GM21717 (cell line): ENCODE measurements at regions not wholly inside any gene's neighbourhood (a gene's known extent, or its start where the extent isn't known, plus 50 kb on each side); places are given as distances from the start of the nearest gene placed in this dataset.
"Not testable (repeated sequence)": the region's sequence is repeated elsewhere in the genome, so short reads cannot be mapped to it uniquely, and the experiment has no call there.

Source experiments
- ATAC-seq: cut with Tn5 transposase; IDR thresholded peaks from one replicate; pipeline ENCODE4 v1.9.1; 2021; ENCODE audit warnings: mild to moderate bottlenecking, moderate library complexity; ENCODE audit not compliant: unreplicated experiment

- not testable (repeated sequence) for ATAC-seq
Observed at GRCh38 chr16:29246091-29246490, 160.4 kb downstream of the NPIPB11 start.

DNA sequence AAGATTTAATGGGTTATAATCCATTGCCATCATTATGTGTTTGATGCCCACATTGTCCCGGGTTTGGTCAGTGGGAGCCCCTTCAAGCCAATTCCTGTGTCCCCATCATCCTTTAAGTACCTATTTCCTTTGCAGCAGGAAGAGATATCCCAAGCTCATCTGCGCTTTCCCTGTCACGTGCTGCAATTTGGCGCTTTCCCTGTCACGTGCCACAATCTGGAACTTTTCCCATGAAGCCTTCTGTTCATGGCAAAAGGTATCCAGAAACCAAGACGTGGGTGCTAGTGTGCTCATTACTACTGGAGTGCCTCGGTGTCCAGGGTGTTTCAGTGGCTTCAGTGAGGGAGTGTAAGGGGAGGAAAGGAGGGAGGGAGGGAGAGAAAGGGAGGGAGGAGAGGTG, 168.5 kb downstream of the NPIPB11 start:
- no peak for ATAC-seq

DNA sequence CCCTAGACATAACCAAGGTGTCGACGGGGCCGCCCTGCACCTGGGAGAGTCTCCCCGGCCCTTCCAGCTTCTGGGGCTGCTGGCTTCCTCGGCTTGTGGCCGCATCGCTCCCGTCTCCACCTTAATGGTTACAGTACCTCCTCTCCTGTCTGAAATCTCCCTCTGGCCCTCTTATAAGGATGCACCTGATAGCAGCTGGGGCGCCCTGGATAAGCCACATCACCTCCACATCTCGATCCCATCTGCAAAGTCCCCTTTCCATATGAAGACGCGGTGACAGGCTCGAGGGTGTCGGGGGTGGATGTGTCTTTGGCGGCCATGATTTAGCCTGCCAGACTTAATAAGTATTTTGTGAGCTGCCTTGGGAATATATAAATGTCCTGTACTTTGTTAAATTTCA, 169.0 kb downstream of the NPIPB11 start:
- not testable (repeated sequence) for ATAC-seq

DNA sequence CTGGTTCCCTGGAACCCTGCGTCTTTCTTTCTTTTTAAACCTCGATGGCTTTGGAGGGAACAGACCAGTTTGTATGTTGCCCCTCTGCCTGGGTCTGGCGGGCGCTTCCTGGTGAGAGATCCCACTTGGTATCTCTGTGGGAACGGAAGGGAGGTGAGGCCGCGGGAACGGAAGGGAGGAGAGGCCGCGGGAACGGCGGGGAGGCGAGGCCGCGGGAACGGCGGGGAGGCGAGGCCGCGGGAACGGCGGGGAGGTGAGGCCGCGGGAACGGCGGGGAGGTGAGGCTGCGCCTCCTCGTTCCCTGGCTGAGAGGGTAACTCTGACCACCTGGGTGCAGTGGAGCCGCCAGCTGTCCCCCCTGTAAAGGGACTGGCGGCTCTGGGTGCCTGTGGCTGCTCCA, 169.5 kb downstream of the NPIPB11 start:
- not testable (repeated sequence) for ATAC-seq

GRCh38 chr16:29235836-29236370, 170.6 kb downstream of the NPIPB11 start:
- not testable (repeated sequence) for ATAC-seq

- ATAC-seq = not testable (repeated sequence)
Observed at GRCh38 chr16:29234536-29235275, 171.8 kb downstream of the NPIPB11 start.

- ATAC-seq = not testable (repeated sequence)
Observed at GRCh38 chr16:29233705-29234404, 172.7 kb downstream of the NPIPB11 start.

- ATAC-seq = no peak
Observed at GRCh38 chr16:29232811-29233704, 173.5 kb downstream of the NPIPB11 start.

DNA sequence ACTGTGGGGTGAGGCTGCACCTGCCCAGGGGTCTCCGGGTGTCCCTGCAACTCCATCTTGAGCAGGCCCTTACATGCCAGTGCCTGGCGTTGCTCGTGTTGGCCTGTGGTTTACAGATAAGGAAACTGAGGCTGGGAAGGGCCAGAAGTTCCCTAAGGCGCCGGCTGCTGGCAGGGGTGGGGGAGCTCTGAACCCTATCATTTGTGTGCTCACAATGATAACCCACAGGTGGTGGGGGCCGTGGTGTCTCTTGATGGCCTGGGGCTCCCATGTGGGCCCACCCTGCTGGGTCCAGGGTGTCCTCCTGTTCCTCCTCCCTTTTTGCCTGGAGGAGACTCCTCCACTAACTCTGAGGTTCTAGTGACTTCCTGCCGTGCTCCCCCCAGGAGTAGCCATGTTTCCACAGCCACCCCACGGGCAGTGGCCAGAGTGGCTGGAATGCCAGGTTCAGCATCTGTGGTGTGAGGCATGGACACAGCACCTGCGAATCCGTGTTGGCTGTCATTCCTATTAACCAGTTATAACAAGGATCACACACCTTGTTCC, 174.3 kb downstream of the NPIPB11 start:
- ATAC-seq = not testable (repeated sequence)

- no peak for ATAC-seq
Observed at GRCh38 chr16:29231244-29231643, 175.3 kb downstream of the NPIPB11 start.

DNA sequence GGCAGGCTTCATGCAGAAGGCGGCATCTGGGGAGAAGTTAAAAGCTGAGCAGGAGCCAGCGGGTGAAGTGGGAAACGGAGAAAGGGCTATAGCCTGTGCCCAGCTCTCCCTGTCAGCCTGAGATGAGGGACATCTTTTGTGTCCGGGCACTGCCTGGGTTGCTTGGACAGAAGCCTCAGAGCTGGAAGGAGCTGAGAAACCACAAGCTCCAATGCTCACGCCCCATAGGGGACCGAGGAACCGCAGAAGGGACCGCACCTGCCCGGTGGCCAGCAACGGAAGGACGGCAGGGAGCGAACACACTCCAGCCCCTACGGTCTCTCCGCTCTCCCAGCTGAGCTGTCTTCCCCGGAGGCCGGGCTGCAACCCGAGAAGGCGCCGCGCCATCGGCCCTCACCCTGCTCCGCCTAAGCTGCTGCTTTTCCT, 175.8 kb downstream of the NPIPB11 start:
- no peak for ATAC-seq

- not testable (repeated sequence) for ATAC-seq
Observed at GRCh38 chr16:29230006-29230668, 176.4 kb downstream of the NPIPB11 start.

- ATAC-seq = not testable (repeated sequence)
Observed at GRCh38 chr16:29229616-29230005, 176.9 kb downstream of the NPIPB11 start.

GRCh38 chr16:29228664-29229611, 177.6 kb downstream of the NPIPB11 start:
- not testable (repeated sequence) for ATAC-seq

DNA sequence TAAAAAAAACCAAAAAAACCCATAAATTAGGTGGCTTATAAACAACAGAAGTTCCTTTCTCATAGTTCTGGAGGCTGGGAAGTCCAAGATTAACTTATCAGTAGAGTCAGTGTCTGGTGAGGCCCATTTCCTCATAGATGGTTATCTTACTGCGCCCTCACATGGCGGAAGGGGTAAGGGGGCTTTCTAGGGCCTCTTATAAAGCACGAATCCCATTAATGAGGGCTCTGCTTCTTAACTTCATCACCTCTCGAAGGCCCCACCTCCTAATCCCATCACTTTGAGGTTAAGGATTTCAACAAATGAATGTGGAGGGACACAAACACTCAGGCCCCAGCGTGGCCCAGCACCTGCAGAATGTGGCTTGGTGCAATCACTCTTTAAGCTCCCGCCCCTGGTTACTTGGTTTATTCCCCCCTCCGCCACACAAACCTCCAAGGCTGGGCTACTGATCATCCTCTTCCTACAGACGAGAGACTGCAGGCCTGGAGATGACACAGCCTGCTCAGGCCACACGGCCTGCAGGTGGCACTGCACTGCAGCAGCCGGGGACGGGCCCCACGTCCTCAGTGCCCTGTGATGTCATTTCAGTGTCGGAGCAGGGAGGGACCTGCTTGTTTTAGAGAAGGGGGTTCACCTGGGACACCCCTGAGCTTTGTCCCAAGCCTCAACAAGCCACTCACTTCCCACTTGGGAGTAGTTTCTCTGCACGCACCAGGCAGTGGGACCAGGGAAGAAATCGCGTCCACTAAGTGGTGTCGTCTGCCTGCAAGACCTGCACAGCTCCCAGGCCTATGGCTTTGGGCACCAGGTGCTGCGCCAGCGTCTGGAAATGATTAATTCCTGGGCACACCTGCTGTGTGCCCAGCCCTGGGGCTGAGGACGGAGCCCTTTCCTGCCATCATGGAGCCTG, 178.5 kb downstream of the NPIPB11 start:
- ATAC-seq = not testable (repeated sequence)

GRCh38 chr16:29226782-29227181, 179.7 kb downstream of the NPIPB11 start:
- no peak for ATAC-seq

GRCh38 chr16:29224675-29225074, 181.8 kb downstream of the NPIPB11 start:
- ATAC-seq = not testable (repeated sequence)

- not testable (repeated sequence) for ATAC-seq
Observed at GRCh38 chr16:29222615-29223014, 183.9 kb downstream of the NPIPB11 start.
